Stimulated activated effector memory CD8-positive, alpha-beta T cell treated with anti-CD3 and anti-CD28 coated beads, Interleukin-12 subunit alpha, Interleukin-12 subunit beta, amount 100 ng/mL, for 72 hours (primary cell): ENCODE measurements at regions not wholly inside any gene's neighbourhood (a gene's known extent, or its start where the extent isn't known, plus 50 kb on each side); places are given as distances from the start of the nearest gene placed in this dataset.
A peak's percentile ranks its signal among the peaks of the same experiment; 100 is the strongest.
"Not testable (repeated sequence)": the region's sequence is repeated elsewhere in the genome, so short reads cannot be mapped to it uniquely, and the experiment has no call there.

Experiments used
- ATAC-seq: fragments of 150-1000 bp; cut with Tn5 transposase; 2 replicates; pipeline ENCODE4 v1.10.0; 2021
- DNase-seq, 2 donors: peaks; one replicate each; pipeline ENCODE4 v3.0.0; 2021 to 2022; ENCODE audit warnings: low spot score in 2 of 2
- H3K27ac Mint-ChIP-seq: one replicate; pipeline ENCODE4 v1.8.0; 2022; ENCODE audit warnings: mild to moderate bottlenecking, mixed read lengths
- H3K36me3 Mint-ChIP-seq: one replicate; pipeline ENCODE4 v1.8.0; 2022; ENCODE audit warnings: mild to moderate bottlenecking, mixed read lengths
- H3K4me1 Mint-ChIP-seq: one replicate; pipeline ENCODE4 v1.8.0; 2022; ENCODE audit warnings: mixed read lengths
- H3K4me3 Mint-ChIP-seq: one replicate; pipeline ENCODE4 v1.8.0; 2022; ENCODE audit warnings: mild to moderate bottlenecking, mixed read lengths
- H3K9me3 Mint-ChIP-seq: one replicate; pipeline ENCODE4 v1.8.0; 2022; ENCODE audit warnings: mixed read lengths

- ATAC-seq = no peak
- DNase-seq = no peak
- Mint-ChIP-seq H3K9me3 (peaks cover 7% of the 10 kb centered on the region), H3K27ac (no peak overlapping the region), H3K36me3 (no peaks in the 10 kb centered on the region), H3K4me3 (no peak overlapping the region), H3K4me1 (no peaks in the 10 kb centered on the region)
These were observed 257.7 kb upstream of the MYT1L start for GRCh38 chr2:2588777-2589176.

DNA sequence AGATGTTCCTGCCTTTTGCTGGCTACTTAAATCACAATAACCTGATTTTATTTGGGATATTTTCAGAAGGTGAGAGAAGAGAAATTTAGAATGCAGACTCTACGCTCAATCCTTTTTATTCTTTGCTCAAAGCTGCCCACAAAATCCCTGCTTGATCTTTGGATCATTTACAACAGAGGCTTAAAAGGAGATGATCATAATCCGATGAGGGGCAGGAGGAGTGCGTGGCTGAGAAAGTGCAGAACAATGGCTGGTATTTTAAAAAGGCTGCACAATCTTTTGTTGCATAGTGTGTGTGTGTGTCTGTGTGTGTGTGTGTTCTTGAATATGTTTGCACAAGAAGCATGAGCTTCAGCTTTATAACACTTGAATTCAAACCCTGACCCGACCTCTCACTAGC, 256.3 kb upstream of the MYT1L start:
- H3K4me1 Mint-ChIP-seq = no peaks in the 10 kb centered on the region
- ATAC-seq (no peak), DNase-seq (no peak)
- H3K36me3 Mint-ChIP-seq = no peaks in the 10 kb centered on the region
- no peak overlapping the region for H3K4me3 Mint-ChIP-seq
- H3K9me3 Mint-ChIP-seq = peaks cover 4% of the 10 kb centered on the region
- no peak overlapping the region for H3K27ac Mint-ChIP-seq

DNA sequence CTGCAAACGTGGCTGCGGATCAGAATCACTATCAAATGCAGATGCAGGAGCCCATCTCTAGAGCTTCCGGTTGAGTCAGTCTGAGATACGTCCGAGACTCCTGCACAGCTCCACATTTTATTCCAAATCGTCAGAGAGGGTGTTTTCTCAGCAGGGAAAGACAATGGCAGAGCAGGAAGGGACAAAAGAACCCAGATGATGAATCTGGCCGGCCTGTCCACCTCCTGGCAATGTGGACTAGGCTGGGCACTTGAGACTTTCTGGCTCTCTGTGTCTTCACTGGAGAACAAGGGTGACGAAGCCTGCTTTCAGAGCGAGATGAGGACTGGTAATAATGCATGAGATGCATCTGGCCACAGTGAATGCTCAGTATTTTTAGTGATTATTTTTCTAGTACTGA, 255.9 kb upstream of the MYT1L start:
- Mint-ChIP-seq H3K4me1 (no peaks in the 10 kb centered on the region), H3K27ac (no peak overlapping the region), H3K36me3 (no peaks in the 10 kb centered on the region), H3K9me3 (peaks cover 4% of the 10 kb centered on the region), H3K4me3 (no peak overlapping the region)
- ATAC-seq (no peak), DNase-seq (no peak)

GRCh38 chr2:2586068-2586776, 255.1 kb upstream of the MYT1L start:
- no peak for ATAC-seq
- Mint-ChIP-seq H3K9me3 (peaks cover 4% of the 10 kb centered on the region), H3K36me3 (no peaks in the 10 kb centered on the region), H3K4me1 (no peaks in the 10 kb centered on the region), H3K4me3 (no peak overlapping the region), H3K27ac (no peak overlapping the region)
- no peak for DNase-seq

- H3K36me3 Mint-ChIP-seq = no peaks in the 10 kb centered on the region
- no peak overlapping the region for H3K4me3 Mint-ChIP-seq
- ATAC-seq = no peak
- no peak overlapping the region for H3K27ac Mint-ChIP-seq
- DNase-seq = no peak
- H3K9me3 Mint-ChIP-seq = peaks cover 4% of the 10 kb centered on the region
- no peaks in the 10 kb centered on the region for H3K4me1 Mint-ChIP-seq
These were observed 252.0 kb upstream of the MYT1L start for GRCh38 chr2:2582998-2583545.

DNA sequence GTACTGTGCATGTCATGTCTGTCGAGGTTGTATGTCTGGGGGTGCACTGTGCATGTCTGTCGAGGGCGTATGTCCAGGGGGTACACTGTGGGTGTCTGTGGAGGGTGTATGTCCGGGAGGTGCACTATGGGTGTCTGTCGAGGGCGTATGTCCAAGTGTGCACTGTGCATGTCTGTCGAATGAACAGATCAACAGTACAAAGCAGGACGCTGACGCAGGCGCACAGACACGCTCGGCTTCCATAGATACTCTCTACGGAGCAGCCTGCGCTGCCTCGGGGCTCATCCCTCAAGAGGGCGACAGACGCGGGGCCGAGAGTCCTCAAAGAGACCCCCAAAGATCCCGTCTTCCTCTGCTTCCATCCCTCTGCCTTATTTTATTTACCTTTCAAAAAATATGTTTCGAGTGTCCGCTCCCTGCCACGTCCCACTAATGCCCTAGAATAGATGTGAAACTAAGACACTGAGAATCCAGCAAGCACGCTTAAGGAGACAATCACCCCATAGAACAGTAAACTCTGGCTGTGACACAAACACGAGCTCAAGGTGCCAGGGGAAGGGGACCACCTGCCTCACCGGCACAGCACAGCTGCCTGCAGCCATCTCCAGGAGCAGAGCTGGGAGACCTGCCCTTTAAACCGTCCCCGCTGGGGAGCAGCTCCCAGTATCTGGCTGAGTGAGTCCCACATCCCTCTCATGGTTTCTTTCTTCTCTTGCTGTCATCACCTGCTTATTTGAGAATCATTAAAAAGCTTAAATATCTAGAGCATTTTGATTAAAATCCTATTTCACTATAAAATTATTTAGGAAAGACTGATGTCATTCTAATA, 250.5 kb upstream of the MYT1L start:
- ATAC-seq = no peak
- H3K4me1 Mint-ChIP-seq = no peaks in the 10 kb centered on the region
- DNase-seq = no peak

DNA sequence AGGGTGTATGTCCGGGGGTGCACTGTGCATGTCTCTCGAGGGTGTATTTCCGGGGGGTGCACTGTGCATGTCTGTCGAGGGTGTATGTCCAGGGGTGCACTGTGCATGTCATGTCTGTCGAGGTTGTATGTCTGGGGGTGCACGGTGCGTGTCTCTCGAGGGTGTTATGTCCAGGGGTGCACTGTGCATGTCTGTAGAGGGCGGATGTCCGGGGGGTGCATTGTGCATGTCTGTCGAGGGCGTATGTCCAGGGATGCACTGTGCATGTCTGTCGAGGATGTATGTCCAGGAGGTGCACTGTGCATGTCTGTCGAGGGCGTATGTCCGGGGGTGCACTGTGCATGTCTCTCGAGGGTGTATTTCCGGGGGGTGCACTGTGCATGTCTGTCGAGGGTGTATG, 249.8 kb upstream of the MYT1L start:
- not testable (repeated sequence) for H3K27ac Mint-ChIP-seq, ATAC-seq, DNase-seq, H3K4me1 Mint-ChIP-seq, H3K36me3 Mint-ChIP-seq, H3K9me3 Mint-ChIP-seq, H3K4me3 Mint-ChIP-seq

More for the DNA sequence above, 250.5 kb upstream of the MYT1L start:
- H3K9me3 Mint-ChIP-seq = peaks cover 4% of the 10 kb centered on the region
- H3K4me3 Mint-ChIP-seq = no peak overlapping the region
- H3K27ac Mint-ChIP-seq = no peak overlapping the region
- H3K36me3 Mint-ChIP-seq = no peaks in the 10 kb centered on the region

GRCh38 chr2:2580341-2580740, 249.3 kb upstream of the MYT1L start:
- Mint-ChIP-seq H3K36me3 (no peaks in the 10 kb centered on the region), H3K4me3 (no peak overlapping the region), H3K9me3 (no peaks in the 10 kb centered on the region), H3K4me1 (no peaks in the 10 kb centered on the region), H3K27ac (no peak overlapping the region)
- ATAC-seq (no peak), DNase-seq (no peak)

DNA sequence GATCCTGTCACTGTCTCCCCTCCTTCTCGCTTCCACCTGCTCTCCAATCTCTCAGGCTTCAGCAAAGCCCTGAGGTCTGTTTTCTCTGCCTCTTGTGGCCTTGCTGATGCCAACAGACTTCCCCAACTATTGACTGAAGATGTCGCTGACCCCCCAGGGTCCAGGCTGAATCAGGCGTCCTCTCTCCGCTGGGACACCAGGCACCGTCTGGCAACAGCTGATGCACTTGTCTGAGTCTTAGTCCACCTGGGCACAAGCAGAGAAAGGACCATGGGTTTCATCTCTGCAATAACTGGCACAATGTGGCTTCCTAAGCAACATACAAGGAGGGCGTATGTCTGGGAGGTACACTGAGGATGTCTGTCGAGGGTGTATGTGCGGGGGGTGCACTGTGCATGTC, 248.7 kb upstream of the MYT1L start:
- ATAC-seq = no peak
- no peaks in the 10 kb centered on the region for H3K4me1 Mint-ChIP-seq
- no peak overlapping the region for H3K27ac Mint-ChIP-seq
- H3K36me3 Mint-ChIP-seq = no peaks in the 10 kb centered on the region
- no peaks in the 10 kb centered on the region for H3K9me3 Mint-ChIP-seq
- DNase-seq = no peak
- H3K4me3 Mint-ChIP-seq = no peak overlapping the region

- H3K27ac Mint-ChIP-seq = no peak overlapping the region
- DNase-seq = no peak
- ATAC-seq = no peak
- H3K4me1 Mint-ChIP-seq = no peaks in the 10 kb centered on the region
- no peaks in the 10 kb centered on the region for H3K36me3 Mint-ChIP-seq
- H3K4me3 Mint-ChIP-seq = no peak overlapping the region
- no peaks in the 10 kb centered on the region for H3K9me3 Mint-ChIP-seq
These were observed 246.3 kb upstream of the MYT1L start for GRCh38 chr2:2577407-2577831.

DNA sequence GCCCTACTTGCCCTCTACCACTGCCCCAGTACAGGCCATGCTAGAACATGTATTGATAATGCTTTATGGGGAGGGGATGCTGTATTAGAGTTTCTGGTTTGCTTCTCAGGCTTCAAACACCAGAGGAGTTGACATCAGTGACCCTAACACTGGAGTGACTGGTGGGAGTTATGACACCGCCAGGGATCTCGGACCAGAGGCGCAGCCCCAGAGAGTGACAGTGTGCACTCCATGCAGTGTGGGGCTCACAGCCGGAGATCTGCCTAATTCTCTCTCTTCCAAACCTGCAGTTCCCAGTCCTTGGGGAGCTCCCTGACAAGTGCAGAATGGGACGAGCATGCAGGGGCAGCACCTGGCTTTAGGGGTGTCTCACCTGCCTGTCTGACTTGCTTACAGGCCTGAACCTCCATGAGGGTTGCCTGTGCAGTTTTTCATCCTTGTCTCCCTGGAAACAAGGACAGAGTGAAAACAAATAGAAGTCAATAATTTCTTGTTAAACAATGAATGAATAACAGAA, 244.9 kb upstream of the MYT1L start:
- H3K36me3 Mint-ChIP-seq = no peaks in the 10 kb centered on the region
- no peak overlapping the region for H3K27ac Mint-ChIP-seq
- no peak for DNase-seq
- no peaks in the 10 kb centered on the region for H3K4me1 Mint-ChIP-seq
- H3K9me3 Mint-ChIP-seq = no peaks in the 10 kb centered on the region
- H3K4me3 Mint-ChIP-seq = no peak overlapping the region
- ATAC-seq = no peak

- DNase-seq (no peak), ATAC-seq (no peak)
- Mint-ChIP-seq H3K4me3 (no peak overlapping the region), H3K9me3 (no peaks in the 10 kb centered on the region), H3K36me3 (no peaks in the 10 kb centered on the region), H3K4me1 (no peaks in the 10 kb centered on the region), H3K27ac (no peak overlapping the region)
These were observed 244.1 kb upstream of the MYT1L start for GRCh38 chr2:2575181-2575577.

DNA sequence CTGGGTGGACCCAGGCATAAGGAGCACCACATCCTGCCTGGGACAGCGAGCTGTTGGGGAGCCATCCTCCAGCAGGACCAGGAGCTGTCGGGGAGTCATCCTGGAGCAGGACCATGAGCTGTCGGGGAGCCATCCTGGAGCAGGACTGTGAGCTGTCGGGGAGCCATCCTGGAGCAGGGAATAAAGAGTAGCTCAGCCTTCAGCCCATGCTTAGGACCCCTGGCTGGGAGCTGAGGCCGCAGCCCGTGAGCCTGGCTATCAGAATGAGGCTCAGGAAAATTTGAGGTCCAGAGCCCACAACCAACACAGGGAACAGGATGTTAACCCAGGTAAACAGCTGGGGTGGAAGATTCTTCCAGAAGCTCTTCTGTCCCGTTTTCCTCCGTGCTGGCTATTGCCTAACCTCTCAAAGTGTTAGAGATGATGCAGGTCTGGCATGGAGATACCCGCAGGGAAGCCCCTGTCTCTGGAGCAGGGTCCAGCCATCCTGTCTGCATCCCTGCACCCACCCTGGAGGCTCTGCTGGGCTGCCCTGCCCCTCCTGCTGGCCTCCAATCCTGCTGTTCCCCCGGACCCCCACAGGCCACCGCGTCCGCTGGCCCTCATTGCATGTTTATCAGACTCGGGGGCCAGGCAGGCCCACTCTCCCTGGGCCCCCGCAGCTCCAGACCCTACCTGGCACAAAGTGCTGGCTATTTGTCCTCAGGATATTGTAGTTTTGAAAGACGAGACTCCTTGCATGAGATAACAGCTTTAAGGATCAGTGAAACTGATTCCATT, 243.5 kb upstream of the MYT1L start:
- DNase-seq = no peak
- Mint-ChIP-seq H3K9me3 (no peaks in the 10 kb centered on the region), H3K27ac (no peak overlapping the region), H3K4me3 (no peak overlapping the region), H3K36me3 (no peaks in the 10 kb centered on the region), H3K4me1 (no peaks in the 10 kb centered on the region)
- no peak for ATAC-seq

DNA sequence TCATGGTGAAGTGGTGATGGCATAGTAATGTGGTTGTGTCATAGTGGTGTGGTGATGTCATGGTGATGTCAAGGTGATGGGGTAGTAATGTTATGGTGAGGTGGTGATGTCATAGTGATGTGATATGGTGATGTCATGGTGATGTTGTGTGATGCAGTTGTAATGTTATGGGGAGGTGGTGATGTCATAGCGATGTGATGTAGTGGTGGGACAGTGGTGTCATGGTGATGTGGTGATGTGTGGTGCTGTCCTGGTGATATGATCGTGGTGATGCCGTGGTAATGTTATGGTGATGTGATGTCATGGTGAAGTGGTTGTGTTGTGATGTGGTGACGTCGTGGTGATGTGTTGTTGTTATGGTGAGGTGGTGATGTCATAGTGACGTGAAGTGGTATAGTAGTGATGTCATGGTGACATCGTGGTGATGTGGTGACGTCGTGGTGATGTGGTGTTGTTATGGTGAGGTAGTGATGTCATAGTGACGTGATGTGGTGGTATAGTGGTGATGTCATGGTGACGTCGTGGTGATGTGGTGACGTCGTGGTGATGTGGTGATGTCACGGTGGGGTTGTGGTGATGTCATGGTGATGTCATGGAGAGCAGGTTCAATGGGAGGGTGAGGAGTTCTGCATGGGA, 242.7 kb upstream of the MYT1L start:
- ATAC-seq (peak; percentile 22), DNase-seq (no peak)
- Mint-ChIP-seq H3K36me3 (no peaks in the 10 kb centered on the region), H3K9me3 (no peaks in the 10 kb centered on the region), H3K4me3 (no peak overlapping the region), H3K4me1 (no peaks in the 10 kb centered on the region), H3K27ac (no peak overlapping the region)

GRCh38 chr2:2573205-2573604, 242.1 kb upstream of the MYT1L start:
- no peak overlapping the region for H3K4me3 Mint-ChIP-seq
- no peak for DNase-seq

More at GRCh38 chr2:2573205-2573604, 242.1 kb upstream of the MYT1L start:
- Mint-ChIP-seq H3K27ac (no peak overlapping the region), H3K36me3 (no peaks in the 10 kb centered on the region), H3K4me1 (no peaks in the 10 kb centered on the region), H3K9me3 (no peaks in the 10 kb centered on the region)
- ATAC-seq = no peak
